Mucosa of gallbladder (tissue), 1 donor: ENCODE measurements at regions not wholly inside any gene's neighbourhood (a gene's known extent, or its start where the extent isn't known, plus 50 kb on each side); places are given as distances from the start of the nearest gene placed in this dataset.
"Not testable (repeated sequence)": the region's sequence is repeated elsewhere in the genome, so short reads cannot be mapped to it uniquely, and the experiment has no call there.

ENCODE experiments used
- DNase-seq: peaks from one replicate; pipeline ENCODE4 v3.0.0-alpha.2; 2020; ENCODE audit warnings: low spot score
- donor health status: DM: no; HTN: no; CAD: no.

- no peak for DNase-seq
Observed at GRCh38 chr7:91355695-91356435, 91.6 kb downstream of the FZD1 start.

GRCh38 chr7:91356915-91357314 is 92.7 kb downstream of the FZD1 start:
- no peak for DNase-seq

- DNase-seq: no peak
Observed at GRCh38 chr7:91357379-91357778, 93.1 kb downstream of the FZD1 start.

- no peak for DNase-seq
Observed at GRCh38 chr7:91357901-91358300, 93.7 kb downstream of the FZD1 start.

- no peak for DNase-seq
Observed at GRCh38 chr7:91358303-91358702, 94.1 kb downstream of the FZD1 start.

GRCh38 chr7:91365097-91365496 is 100.9 kb downstream of the FZD1 start:
- DNase-seq: not testable (repeated sequence)

- DNase-seq: no peak
Observed at GRCh38 chr7:91366091-91366490, 101.9 kb downstream of the FZD1 start.

GRCh38 chr7:91367812-91368578 is 103.8 kb downstream of the FZD1 start:
- no peak for DNase-seq

- no peak for DNase-seq
Observed at GRCh38 chr7:91372323-91372722, 108.1 kb downstream of the FZD1 start.

- no peak for DNase-seq
Observed at GRCh38 chr7:91373111-91373800, 109.0 kb downstream of the FZD1 start.

- DNase-seq: no peak
Observed at GRCh38 chr7:91374321-91374989, 110.2 kb downstream of the FZD1 start.

- DNase-seq: no peak
Observed at GRCh38 chr7:91375378-91375777, 111.1 kb downstream of the FZD1 start.

- DNase-seq: no peak
Observed at GRCh38 chr7:91378131-91378530, 113.9 kb downstream of the FZD1 start.

- DNase-seq: no peak
Observed at GRCh38 chr7:91379236-91379635, 115.0 kb downstream of the FZD1 start.

- DNase-seq: no peak
Observed at GRCh38 chr7:91379991-91380390, 115.8 kb downstream of the FZD1 start.

- DNase-seq: no peak
Observed at GRCh38 chr7:91383053-91383904, 119.0 kb downstream of the FZD1 start.

GRCh38 chr7:91383905-91384274 is 119.7 kb downstream of the FZD1 start:
- no peak for DNase-seq

- DNase-seq: not testable (repeated sequence)
Observed at GRCh38 chr7:91394757-91395156, 130.5 kb downstream of the FZD1 start.

GRCh38 chr7:91395313-91395712 is 131.1 kb downstream of the FZD1 start:
- DNase-seq: not testable (repeated sequence)

GRCh38 chr7:91397096-91397495 is 132.9 kb downstream of the FZD1 start:
- DNase-seq: no peak

GRCh38 chr7:91397612-91398011 is 133.4 kb downstream of the FZD1 start:
- no peak for DNase-seq
